GM12892 (cell line): ENCODE measurements at regions not wholly inside any gene's neighbourhood (a gene's known extent, or its start where the extent isn't known, plus 50 kb on each side); places are given as distances from the start of the nearest gene placed in this dataset.

ENCODE experiments used
- POLR2A ChIP-seq: IDR thresholded peaks from 2 replicates; pipeline ENCODE4 v1.6.1; 2011; ENCODE audit warnings: low read depth, low read length, control low read depth
- POLR2AphosphoS5 ChIP-seq: IDR thresholded peaks from 2 replicates; pipeline ENCODE4 v1.6.1; 2011; ENCODE audit warnings: low read depth, low read length, control low read depth

DNA sequence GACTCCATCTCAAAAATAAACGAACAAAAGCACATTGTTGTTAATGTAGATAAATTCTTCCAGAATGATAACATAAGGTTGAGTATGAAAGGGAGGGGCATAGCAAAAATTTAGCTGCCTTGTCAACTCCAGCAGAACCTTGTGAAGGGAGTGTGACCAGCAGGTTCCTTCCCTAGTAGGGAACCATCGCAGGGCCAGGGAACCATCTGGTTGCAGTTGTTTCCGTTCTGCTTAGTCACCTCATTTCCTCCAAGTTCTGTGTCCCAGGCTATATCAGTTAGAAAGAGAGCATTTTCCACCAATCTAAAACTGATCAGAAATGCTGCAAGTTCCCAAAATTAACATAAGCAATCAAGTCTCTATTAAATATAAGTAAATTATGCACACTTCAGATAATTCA lies 126.7 kb upstream of the BLID start:
- TF ChIP-seq POLR2A (no peak), POLR2AphosphoS5 (no peak)
